NT2/D1 (cell line): ENCODE measurements at regions not wholly inside any gene's neighbourhood (a gene's known extent, or its start where the extent isn't known, plus 50 kb on each side); places are given as distances from the start of the nearest gene placed in this dataset.

Source experiments
- YY1 ChIP-seq: IDR thresholded peaks from 2 replicates; pipeline ENCODE4 v1.6.1; 2011; ENCODE audit not compliant: insufficient read length, insufficient read depth
- ZNF274 ChIP-seq: IDR thresholded peaks from 2 replicates; pipeline ENCODE4 v1.6.1; 2011; ENCODE audit warnings: mild to moderate bottlenecking, low read depth, low read length

DNA sequence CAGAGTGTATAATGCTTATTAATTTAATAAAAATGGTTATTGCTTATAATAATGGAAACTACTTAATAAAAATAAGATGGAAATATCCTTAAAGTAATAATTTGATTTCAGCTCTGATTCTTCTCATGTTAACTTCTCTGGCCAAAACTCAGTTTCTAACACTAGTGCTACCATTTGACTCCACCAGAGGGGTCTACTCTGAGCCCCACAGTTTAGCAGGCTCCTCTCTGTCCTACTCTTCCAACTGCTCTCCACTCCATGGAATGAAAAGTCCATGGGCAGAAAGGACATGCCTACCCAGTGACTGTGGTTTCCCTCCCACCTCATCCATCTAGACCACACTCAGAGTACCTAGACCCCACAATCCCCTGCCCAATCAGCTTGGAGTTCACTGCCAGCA, 489.1 kb upstream of the CAMK1G start:
- no peak for TF ChIP-seq YY1
- TF ChIP-seq ZNF274, result no peak
